Keratinocyte (primary cell): ENCODE measurements at regions not wholly inside any gene's neighbourhood (a gene's known extent, or its start where the extent isn't known, plus 50 kb on each side); places are given as distances from the start of the nearest gene placed in this dataset.

Experiments
- DNase-seq: peaks from one replicate; pipeline ENCODE4 v3.0.0-alpha.2; 2011; ENCODE audit warnings: low read depth, missing footprints, low spot score
- FAIRE-seq: peaks from 2 replicates; lab custom pipeline; 2011; peaks lifted over from hg19 to GRCh38; lab: Jason Lieb, UNC
- H2AFZ ChIP-seq: 2 replicates; pipeline ENCODE4 v1.6.0; 2012; ENCODE audit warnings: low read length, control low read depth, inconsistent platforms; ENCODE audit not compliant: control insufficient read depth
- H3K27ac ChIP-seq: 2 replicates; pipeline ENCODE4 v1.5.1; 2011; ENCODE audit warnings: low read length; ENCODE audit not compliant: control insufficient read depth, insufficient read depth
- H3K27me3 ChIP-seq: 3 replicates; pipeline ENCODE4 v1.6.0; 2011; ENCODE audit warnings: low read length; ENCODE audit not compliant: control insufficient read depth, insufficient read depth; ENCODE audit errors: extremely low read depth
- H3K36me3 ChIP-seq, 2 experiments: 2 replicates in 1 of 2; 3 replicates in 1 of 2; pipeline ENCODE4 v1.5.1; 2011; ENCODE audit warnings: low read length in 2 of 2, mild to moderate bottlenecking in 1 of 2; ENCODE audit not compliant: control insufficient read depth in 2 of 2, insufficient read depth in 2 of 2; ENCODE audit errors: extremely low read depth in 1 of 2
- H3K4me1 ChIP-seq: 3 replicates; pipeline ENCODE4 v1.5.1; 2011; ENCODE audit warnings: low read length; ENCODE audit not compliant: control insufficient read depth, insufficient read depth; ENCODE audit errors: extremely low read depth
- H3K4me2 ChIP-seq: 3 replicates; pipeline ENCODE4 v1.6.0; 2011; ENCODE audit warnings: low read depth, low read length; ENCODE audit not compliant: control insufficient read depth, insufficient read depth; ENCODE audit errors: extremely low read depth
- H3K4me3 ChIP-seq, 3 experiments: fragments of 200-600 bp in 1 of 3; sonication (generic) in 1 of 3; 2 replicates in 2 of 3; 3 replicates in 1 of 3; pipeline ENCODE4 v1.5.1; 2011 to 2016; ENCODE audit warnings: low read length in 3 of 3, mild to moderate bottlenecking in 3 of 3, control low read depth in 2 of 3, inconsistent platforms in 1 of 3, low read depth in 1 of 3, mixed read lengths in 1 of 3, mixed run types in 1 of 3, moderate library complexity in 1 of 3; ENCODE audit not compliant: control insufficient read depth in 2 of 3, insufficient read depth in 2 of 3; ENCODE audit errors: extremely low read depth in 1 of 3
- H3K79me2 ChIP-seq: 2 replicates; pipeline ENCODE4 v1.6.0; 2012; ENCODE audit warnings: low read length; ENCODE audit not compliant: control insufficient read depth, insufficient read depth
- H3K9ac ChIP-seq: 3 replicates; pipeline ENCODE4 v1.6.0; 2011; ENCODE audit warnings: low read length; ENCODE audit not compliant: control insufficient read depth, insufficient read depth; ENCODE audit errors: extremely low read depth
- H3K9me1 ChIP-seq: 3 replicates; pipeline ENCODE4 v1.6.0; 2011; ENCODE audit warnings: low read length; ENCODE audit not compliant: control insufficient read depth, insufficient read depth; ENCODE audit errors: extremely low read depth
- H3K9me3 ChIP-seq: 2 replicates; pipeline ENCODE4 v1.5.1; 2012; ENCODE audit warnings: low read depth, low read length; ENCODE audit not compliant: control insufficient read depth
- H4K20me1 ChIP-seq: 3 replicates; pipeline ENCODE4 v1.6.0; 2011; ENCODE audit warnings: low read length; ENCODE audit not compliant: control insufficient read depth, insufficient read depth; ENCODE audit errors: extremely low read depth
- EZH2 ChIP-seq: IDR thresholded peaks from one replicate; pipeline ENCODE4 v1.6.1; 2012; ENCODE audit warnings: inconsistent platforms, mild to moderate bottlenecking, low read length, moderate library complexity
- dilution Hi-C: fragments of 300-500 bp; cut with MboI; formaldehyde crosslinking; loops from one replicate; pipeline ENCODE4 v1.7.0; 2020; ENCODE audit warnings: low sequenced_read_pairs; ENCODE audit not compliant: extremely low pct_ligation_motif_present
- TF ChIP-seq, protein P1 (sequence below), 3 experiments: IDR thresholded peaks in 1 of 3; conservative IDR thresholded peaks in 1 of 3; optimal IDR thresholded peaks in 1 of 3; 2 replicates in 2 of 3; 3 replicates in 1 of 3; pipeline versions ENCODE3 to v1.5.1; 2011; ENCODE audit warnings: low read length in 3 of 3, mild to moderate bottlenecking in 3 of 3, moderate library complexity in 2 of 3, control low read depth in 1 of 3, inconsistent platforms in 1 of 3; ENCODE audit not compliant: insufficient read depth in 2 of 3; ENCODE audit errors: extremely low read depth in 1 of 3

- Histone ChIP-seq H3K36me3 (no peaks in the 10 kb centered on the region), H3K9me3 (no peaks in the 10 kb centered on the region), H3K27ac (no peak overlapping the region), H2AFZ (no peak overlapping the region), H3K4me2 (no peak overlapping the region), H3K27me3 (no peaks in the 10 kb centered on the region), H3K79me2 (no peaks in the 10 kb centered on the region), H3K9me1 (no peaks in the 10 kb centered on the region), H3K9ac (no peak overlapping the region), H3K4me1 (no peaks in the 10 kb centered on the region), H4K20me1 (no peaks in the 10 kb centered on the region), H3K4me3 (no peak overlapping the region)
- FAIRE-seq (no peak), DNase-seq (no peak)
- dilution Hi-C loops: no loop called here
- no peak for TF ChIP-seq EZH2
- TF ChIP-seq, protein P1, sequence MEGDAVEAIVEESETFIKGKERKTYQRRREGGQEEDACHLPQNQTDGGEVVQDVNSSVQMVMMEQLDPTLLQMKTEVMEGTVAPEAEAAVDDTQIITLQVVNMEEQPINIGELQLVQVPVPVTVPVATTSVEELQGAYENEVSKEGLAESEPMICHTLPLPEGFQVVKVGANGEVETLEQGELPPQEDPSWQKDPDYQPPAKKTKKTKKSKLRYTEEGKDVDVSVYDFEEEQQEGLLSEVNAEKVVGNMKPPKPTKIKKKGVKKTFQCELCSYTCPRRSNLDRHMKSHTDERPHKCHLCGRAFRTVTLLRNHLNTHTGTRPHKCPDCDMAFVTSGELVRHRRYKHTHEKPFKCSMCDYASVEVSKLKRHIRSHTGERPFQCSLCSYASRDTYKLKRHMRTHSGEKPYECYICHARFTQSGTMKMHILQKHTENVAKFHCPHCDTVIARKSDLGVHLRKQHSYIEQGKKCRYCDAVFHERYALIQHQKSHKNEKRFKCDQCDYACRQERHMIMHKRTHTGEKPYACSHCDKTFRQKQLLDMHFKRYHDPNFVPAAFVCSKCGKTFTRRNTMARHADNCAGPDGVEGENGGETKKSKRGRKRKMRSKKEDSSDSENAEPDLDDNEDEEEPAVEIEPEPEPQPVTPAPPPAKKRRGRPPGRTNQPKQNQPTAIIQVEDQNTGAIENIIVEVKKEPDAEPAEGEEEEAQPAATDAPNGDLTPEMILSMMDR (optimal IDR thresholded peaks at IDR 0.05 in 1 of 3, IDR thresholded peaks at IDR 0.05 in 1 of 3, conservative IDR thresholded peaks at IDR 0.05 in 1 of 3; ENCODE audit: extremely low read depth in 1 of 3, insufficient read depth in 2 of 3, low read length in 3 of 3): no peak
Observed at GRCh38 chr6:4513561-4513960, 262.6 kb upstream of the CDYL start.

DNA sequence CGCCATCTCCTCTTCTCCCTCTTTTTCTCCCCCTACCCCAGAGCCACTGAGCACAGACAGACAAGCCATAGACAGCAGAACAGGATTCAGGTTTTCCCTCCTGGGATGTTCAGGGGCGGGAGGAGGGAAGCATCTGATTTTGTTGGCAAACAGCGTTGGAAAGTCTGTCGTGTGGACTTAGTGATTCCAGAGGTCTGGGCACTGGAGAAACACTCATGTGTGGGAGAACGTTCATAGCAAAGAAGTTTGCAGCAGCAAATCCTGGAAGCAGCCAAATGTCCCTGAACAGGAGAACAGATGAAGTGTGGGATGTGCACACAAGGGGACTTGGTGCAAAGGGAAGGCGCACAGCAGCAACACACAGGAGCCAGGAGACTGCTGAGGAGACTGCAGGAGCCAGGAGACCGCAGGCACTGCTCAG, 264.1 kb upstream of the CDYL start:
- H3K9me3 ChIP-seq: no peaks in the 10 kb centered on the region
- H3K27ac ChIP-seq: no peak overlapping the region
- no peak for FAIRE-seq
- no peak overlapping the region for H3K4me3 ChIP-seq
- no peak for TF ChIP-seq EZH2
- TF ChIP-seq, protein P1 (optimal IDR thresholded peaks at IDR 0.05 in 1 of 3, IDR thresholded peaks at IDR 0.05 in 1 of 3, conservative IDR thresholded peaks at IDR 0.05 in 1 of 3; ENCODE audit: extremely low read depth in 1 of 3, insufficient read depth in 2 of 3, low read length in 3 of 3): no peak
- H3K9ac ChIP-seq: no peak overlapping the region
- H3K9me1 ChIP-seq: no peaks in the 10 kb centered on the region
- no peaks in the 10 kb centered on the region for H3K36me3 ChIP-seq
- no peaks in the 10 kb centered on the region for H4K20me1 ChIP-seq
- H3K27me3 ChIP-seq: no peaks in the 10 kb centered on the region
- H3K79me2 ChIP-seq: no peaks in the 10 kb centered on the region
- no peaks in the 10 kb centered on the region for H3K4me1 ChIP-seq
- dilution Hi-C loops: no loop called here
- H2AFZ ChIP-seq: no peak overlapping the region
- no peak for DNase-seq
- H3K4me2 ChIP-seq: no peak overlapping the region
